ENCODE measurements at regions not wholly inside any gene's neighbourhood (a gene's known extent, or its start where the extent isn't known, plus 50 kb on each side); places are given as distances from the start of the nearest gene placed in this dataset.
A peak's percentile ranks its signal among the peaks of the same experiment; 100 is the strongest.

DNA sequence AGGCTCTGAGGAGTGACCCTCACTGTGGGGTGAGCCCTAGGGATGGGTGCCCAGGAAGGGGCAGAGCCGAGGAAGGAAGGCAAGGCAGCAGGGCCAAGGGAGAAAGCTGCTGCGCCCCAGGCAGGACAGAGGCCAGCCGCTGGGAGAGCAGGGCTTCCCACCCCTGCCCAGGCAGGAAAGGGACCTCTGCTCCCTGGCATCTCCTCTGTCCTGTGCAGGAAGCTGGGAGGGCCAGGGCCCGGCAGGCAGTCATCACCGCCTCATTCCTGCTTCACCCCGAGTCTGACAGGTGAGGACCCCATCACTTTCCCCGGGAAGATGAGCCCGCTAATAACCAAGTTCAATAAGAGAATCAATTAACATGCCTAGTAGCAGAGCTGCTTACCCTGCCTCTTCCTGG lies 81.3 kb downstream of the EDN3 start:
- no peaks in the 10 kb centered on the region for H3K9me3 Mint-ChIP-seq
- H3K4me1 Mint-ChIP-seq, result peaks cover 23% of the 10 kb centered on the region
- TF ChIP-seq, protein P1, sequence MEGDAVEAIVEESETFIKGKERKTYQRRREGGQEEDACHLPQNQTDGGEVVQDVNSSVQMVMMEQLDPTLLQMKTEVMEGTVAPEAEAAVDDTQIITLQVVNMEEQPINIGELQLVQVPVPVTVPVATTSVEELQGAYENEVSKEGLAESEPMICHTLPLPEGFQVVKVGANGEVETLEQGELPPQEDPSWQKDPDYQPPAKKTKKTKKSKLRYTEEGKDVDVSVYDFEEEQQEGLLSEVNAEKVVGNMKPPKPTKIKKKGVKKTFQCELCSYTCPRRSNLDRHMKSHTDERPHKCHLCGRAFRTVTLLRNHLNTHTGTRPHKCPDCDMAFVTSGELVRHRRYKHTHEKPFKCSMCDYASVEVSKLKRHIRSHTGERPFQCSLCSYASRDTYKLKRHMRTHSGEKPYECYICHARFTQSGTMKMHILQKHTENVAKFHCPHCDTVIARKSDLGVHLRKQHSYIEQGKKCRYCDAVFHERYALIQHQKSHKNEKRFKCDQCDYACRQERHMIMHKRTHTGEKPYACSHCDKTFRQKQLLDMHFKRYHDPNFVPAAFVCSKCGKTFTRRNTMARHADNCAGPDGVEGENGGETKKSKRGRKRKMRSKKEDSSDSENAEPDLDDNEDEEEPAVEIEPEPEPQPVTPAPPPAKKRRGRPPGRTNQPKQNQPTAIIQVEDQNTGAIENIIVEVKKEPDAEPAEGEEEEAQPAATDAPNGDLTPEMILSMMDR (IDR thresholded peaks at IDR 0.05; ENCODE audit: unreplicated experiment), result no peak
- no peak for DNase-seq (ENCODE audit: low spot score in 2 of 2, unreplicated experiment in 2 of 2)
- no peak overlapping the region for H3K4me3 Mint-ChIP-seq
- no peak overlapping the region for H3K27ac Mint-ChIP-seq
- no peaks in the 10 kb centered on the region for H3K36me3 Mint-ChIP-seq
- peaks cover 3% of the 10 kb centered on the region for H3K27me3 Mint-ChIP-seq (ENCODE audit: low read depth)

DNA sequence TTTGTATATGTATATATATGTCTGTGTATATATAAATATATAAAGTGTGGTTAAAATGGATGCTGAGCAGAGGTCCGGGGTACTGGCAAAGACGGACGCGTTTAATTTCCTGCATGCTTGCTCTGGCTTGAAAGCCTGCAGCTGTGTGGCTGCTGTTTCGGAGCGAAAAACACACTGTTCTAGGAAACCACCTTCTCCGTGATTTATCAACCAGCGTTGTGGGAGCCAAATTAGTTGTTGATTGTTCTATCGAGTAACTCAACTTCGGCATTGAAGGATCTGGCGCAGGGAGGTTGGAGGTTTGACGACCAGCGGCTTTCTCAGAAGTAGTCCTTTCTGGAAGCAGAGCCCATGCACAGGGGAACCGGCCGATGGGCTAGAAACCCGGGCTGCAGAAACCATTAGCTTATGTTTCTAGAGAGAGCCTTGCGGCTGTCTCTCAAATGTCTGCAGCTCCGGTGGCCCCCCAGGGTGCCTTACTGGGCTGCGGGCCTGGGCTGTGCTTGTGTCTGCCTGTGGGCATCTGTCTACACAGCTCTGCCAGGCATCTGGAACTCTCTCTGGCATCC lies 81.8 kb downstream of the EDN3 start:
- no peak for DNase-seq (ENCODE audit: low spot score in 2 of 2, unreplicated experiment in 2 of 2)
- peaks cover 27% of the 10 kb centered on the region for H3K4me1 Mint-ChIP-seq

GRCh38 chr20:59382907-59383306 lies 82.5 kb downstream of the EDN3 start:
- no peak overlapping the region for H3K4me3 Mint-ChIP-seq
- peaks cover 3% of the 10 kb centered on the region for H3K27me3 Mint-ChIP-seq (ENCODE audit: low read depth)
- peaks cover 33% of the 10 kb centered on the region for H3K4me1 Mint-ChIP-seq
- no peak overlapping the region for H3K27ac Mint-ChIP-seq
- TF ChIP-seq, protein P1 (IDR thresholded peaks at IDR 0.05; ENCODE audit: unreplicated experiment), result no peak
- no peak for DNase-seq (ENCODE audit: low spot score in 2 of 2, unreplicated experiment in 2 of 2)
- H3K36me3 Mint-ChIP-seq, result no peaks in the 10 kb centered on the region
- no peaks in the 10 kb centered on the region for H3K9me3 Mint-ChIP-seq

More for the DNA sequence above, 81.8 kb downstream of the EDN3 start:
- Mint-ChIP-seq H3K27ac (no peak overlapping the region), H3K27me3 (ENCODE audit: low read depth) (peaks cover 3% of the 10 kb centered on the region), H3K36me3 (no peaks in the 10 kb centered on the region), H3K4me3 (no peak overlapping the region), H3K9me3 (no peaks in the 10 kb centered on the region)
- TF ChIP-seq, protein P1 (IDR thresholded peaks at IDR 0.05; ENCODE audit: unreplicated experiment), result no peak

GRCh38 chr20:59385038-59385437 lies 84.6 kb downstream of the EDN3 start:
- Mint-ChIP-seq H3K27ac (peak overlapping the region; percentile 6), H3K36me3 (no peaks in the 10 kb centered on the region), H3K4me3 (no peak overlapping the region), H3K4me1 (peaks cover 29% of the 10 kb centered on the region), H3K27me3 (ENCODE audit: low read depth) (peaks cover 4% of the 10 kb centered on the region), H3K9me3 (peaks cover 4% of the 10 kb centered on the region)
- DNase-seq (ENCODE audit: low spot score in 2 of 2, unreplicated experiment in 2 of 2), result no peak
- TF ChIP-seq, protein P1 (IDR thresholded peaks at IDR 0.05; ENCODE audit: unreplicated experiment), result no peak

DNA sequence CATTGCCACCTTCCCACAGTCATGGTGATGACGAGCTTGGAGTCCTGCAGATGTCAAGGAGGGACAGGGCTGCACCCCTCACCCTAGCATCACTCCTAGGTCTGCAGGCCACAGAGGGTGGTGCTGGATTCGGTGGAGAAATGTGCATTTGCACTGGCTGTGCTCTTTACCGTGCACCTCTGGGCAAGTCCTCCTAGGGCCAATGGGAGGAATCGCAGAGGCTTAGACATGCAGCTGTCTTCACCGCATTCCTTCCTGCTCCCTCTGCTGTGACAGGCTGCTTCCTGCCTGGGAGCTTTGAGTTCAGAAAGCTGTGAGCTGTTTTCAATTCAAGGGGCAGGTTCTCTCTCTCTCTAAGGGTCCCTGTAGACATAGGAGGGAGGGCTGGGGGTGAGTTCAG lies 85.1 kb downstream of the EDN3 start:
- DNase-seq (ENCODE audit: low spot score in 2 of 2, unreplicated experiment in 2 of 2), result no peak
- peaks cover 2% of the 10 kb centered on the region for H3K27me3 Mint-ChIP-seq (ENCODE audit: low read depth)
- peak overlapping the region; percentile 76 for H3K27ac Mint-ChIP-seq
- TF ChIP-seq, protein P1 (IDR thresholded peaks at IDR 0.05; ENCODE audit: unreplicated experiment), result no peak
- peaks cover 4% of the 10 kb centered on the region for H3K9me3 Mint-ChIP-seq
- H3K4me1 Mint-ChIP-seq, result peaks cover 29% of the 10 kb centered on the region
- no peak overlapping the region for H3K4me3 Mint-ChIP-seq
- H3K36me3 Mint-ChIP-seq, result no peaks in the 10 kb centered on the region

GRCh38 chr20:59386809-59387208 lies 86.4 kb downstream of the EDN3 start:
- no peak for DNase-seq (ENCODE audit: low spot score in 2 of 2, unreplicated experiment in 2 of 2)
- Mint-ChIP-seq H3K36me3 (no peaks in the 10 kb centered on the region), H3K4me3 (no peak overlapping the region), H3K27me3 (ENCODE audit: low read depth) (peaks cover 2% of the 10 kb centered on the region), H3K4me1 (peaks cover 29% of the 10 kb centered on the region), H3K27ac (peak overlapping the region; percentile 92), H3K9me3 (peaks cover 4% of the 10 kb centered on the region)
- TF ChIP-seq, protein P1 (IDR thresholded peaks at IDR 0.05; ENCODE audit: unreplicated experiment), result no peak

All from mesothelial cell of epicardium (in vitro differentiated cells).